Transverse colon (tissue), 4 donors: ENCODE measurements at regions not wholly inside any gene's neighbourhood (a gene's known extent, or its start where the extent isn't known, plus 50 kb on each side); places are given as distances from the start of the nearest gene placed in this dataset.

ENCODE experiments used
- DNase-seq: peaks from one replicate; pipeline ENCODE4 v3.0.0-alpha.2; 2019
- H3K27ac ChIP-seq, 4 donors: fragments of 200-600 bp; sonication (generic); 2 replicates each; pipeline ENCODE4 v1.5.1; 2016 to 2018; ENCODE audit warnings: inconsistent platforms in 4 of 4
- H3K27me3 ChIP-seq: fragments of 200-600 bp; sonication (generic); 2 replicates; pipeline ENCODE4 v1.5.1; 2017; ENCODE audit warnings: inconsistent platforms
- H3K36me3 ChIP-seq, 4 donors: fragments of 200-600 bp; sonication (generic); 2 replicates each; pipeline ENCODE4 v1.5.1; 2017 to 2019; ENCODE audit warnings: inconsistent platforms in 4 of 4
- H3K4me1 ChIP-seq, 4 donors: fragments of 200-600 bp; sonication (generic); 2 replicates each; pipeline ENCODE4 v1.5.1; 2017 to 2020; ENCODE audit warnings: inconsistent platforms in 4 of 4
- H3K4me3 ChIP-seq, 4 donors: fragments of 200-600 bp; sonication (generic); 1 replicate in 1 of 4; 2 replicates in 3 of 4; pipeline versions ENCODE4 v1.5.1 to v1.6.1; 2017 to 2019; ENCODE audit warnings: inconsistent platforms in 4 of 4
- H3K9me3 ChIP-seq, 2 donors: fragments of 200-600 bp; sonication (generic); 2 replicates each; pipeline ENCODE4 v1.5.1; 2017 to 2019; ENCODE audit warnings: inconsistent platforms in 2 of 2
- EP300 ChIP-seq: sonication (generic); formaldehyde crosslinking; IDR thresholded peaks from one replicate; pipeline ENCODE4 v1.6.1; 2017; ENCODE audit warnings: antibody characterized with exemption, low read depth
- POLR2A ChIP-seq: fragments of 450-650 bp; IDR thresholded peaks from one replicate; pipeline ENCODE4 v1.6.1; 2016; ENCODE audit warnings: antibody characterized with exemption, mild to moderate bottlenecking, moderate library complexity
- POLR2AphosphoS5 ChIP-seq, 3 donors: sonication (generic); formaldehyde crosslinking; IDR thresholded peaks; one replicate each; pipeline ENCODE4 v1.6.1; 2016; ENCODE audit warnings: antibody characterized with exemption in 3 of 3
- WGBS, 2 donors: methylation state at CpG; one replicate each; pipeline ENCODE4 v1.1.5; 2018; ENCODE audit warnings: low coverage in 1 of 2; 5-methylcytosine and 5-hydroxymethylcytosine counted together
- in situ Hi-C, 4 donors: fragments of 200-750 bp; cut with MboI; loops; one replicate each; pipeline versions ENCODE4 v1.15.0 to v1.15.1; 2017; ENCODE audit warnings: low sequenced_read_pairs in 3 of 4, low pct_ligation_motif_present in 1 of 4, low pct_unique_long_range_greater_than_20kb in 1 of 4
- intact Hi-C: fragments of 100-400 bp; cut with DNase I; formaldehyde crosslinking; loops from one replicate; pipeline ENCODE4 v1.15.1; 2023; ENCODE audit warnings: low total_unique reads
- TF ChIP-seq, protein P1 (sequence below), 5 experiments: fragments of 200-600 bp in 3 of 5; fragments of 450-650 bp in 2 of 5; sonication (generic) in 3 of 5; IDR thresholded peaks; 1 replicate in 2 of 5; 2 replicates in 3 of 5; pipeline ENCODE4 v1.5.1; 2016 to 2017; ENCODE audit warnings: antibody characterized with exemption in 5 of 5, inconsistent platforms in 3 of 5, mild to moderate bottlenecking in 2 of 5, moderate library complexity in 1 of 5

DNA sequence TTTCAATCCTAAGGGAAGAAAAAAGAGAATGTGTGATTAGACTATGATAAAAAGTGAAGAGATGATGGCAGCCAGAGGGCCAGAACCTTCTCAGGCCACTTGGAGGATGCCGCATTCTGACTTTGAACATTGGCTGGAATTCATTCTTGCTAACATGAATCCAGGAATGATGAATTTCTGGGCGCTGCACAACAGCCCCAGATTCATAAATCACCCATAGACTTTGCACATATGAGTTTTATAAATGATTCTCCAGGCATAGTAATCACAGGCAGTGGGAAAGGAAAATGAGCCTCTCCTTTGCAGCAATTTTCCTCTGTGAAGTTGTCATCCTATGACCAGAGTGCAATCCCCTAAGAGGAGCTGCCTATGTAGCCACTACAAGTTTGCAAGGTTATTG, 555.4 kb downstream of the KCTD12 start:
- intact Hi-C loops (no loop called here), in situ Hi-C loops (no loop called here)
- no peaks in the 10 kb centered on the region for H3K9me3 ChIP-seq
- WGBS, 2 donors = 68% methylated on average over 2 of the region's 2 CpGs; no CpG with 5 or more reads in 1 of the 2 donors
- no peak overlapping the region for H3K27ac ChIP-seq
- DNase-seq = no peak
- H3K4me1 ChIP-seq = no peaks in the 10 kb centered on the region
- no peak for TF ChIP-seq EP300
- TF ChIP-seq, protein P1, sequence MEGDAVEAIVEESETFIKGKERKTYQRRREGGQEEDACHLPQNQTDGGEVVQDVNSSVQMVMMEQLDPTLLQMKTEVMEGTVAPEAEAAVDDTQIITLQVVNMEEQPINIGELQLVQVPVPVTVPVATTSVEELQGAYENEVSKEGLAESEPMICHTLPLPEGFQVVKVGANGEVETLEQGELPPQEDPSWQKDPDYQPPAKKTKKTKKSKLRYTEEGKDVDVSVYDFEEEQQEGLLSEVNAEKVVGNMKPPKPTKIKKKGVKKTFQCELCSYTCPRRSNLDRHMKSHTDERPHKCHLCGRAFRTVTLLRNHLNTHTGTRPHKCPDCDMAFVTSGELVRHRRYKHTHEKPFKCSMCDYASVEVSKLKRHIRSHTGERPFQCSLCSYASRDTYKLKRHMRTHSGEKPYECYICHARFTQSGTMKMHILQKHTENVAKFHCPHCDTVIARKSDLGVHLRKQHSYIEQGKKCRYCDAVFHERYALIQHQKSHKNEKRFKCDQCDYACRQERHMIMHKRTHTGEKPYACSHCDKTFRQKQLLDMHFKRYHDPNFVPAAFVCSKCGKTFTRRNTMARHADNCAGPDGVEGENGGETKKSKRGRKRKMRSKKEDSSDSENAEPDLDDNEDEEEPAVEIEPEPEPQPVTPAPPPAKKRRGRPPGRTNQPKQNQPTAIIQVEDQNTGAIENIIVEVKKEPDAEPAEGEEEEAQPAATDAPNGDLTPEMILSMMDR (IDR thresholded peaks at IDR 0.05) = no peak
- no peak for TF ChIP-seq POLR2AphosphoS5 (IDR thresholded peaks at IDR 0.05)
- no peak for TF ChIP-seq POLR2A
- H3K27me3 ChIP-seq = no peaks in the 10 kb centered on the region
- H3K4me3 ChIP-seq = no peak overlapping the region
- no peaks in the 10 kb centered on the region for H3K36me3 ChIP-seq

DNA sequence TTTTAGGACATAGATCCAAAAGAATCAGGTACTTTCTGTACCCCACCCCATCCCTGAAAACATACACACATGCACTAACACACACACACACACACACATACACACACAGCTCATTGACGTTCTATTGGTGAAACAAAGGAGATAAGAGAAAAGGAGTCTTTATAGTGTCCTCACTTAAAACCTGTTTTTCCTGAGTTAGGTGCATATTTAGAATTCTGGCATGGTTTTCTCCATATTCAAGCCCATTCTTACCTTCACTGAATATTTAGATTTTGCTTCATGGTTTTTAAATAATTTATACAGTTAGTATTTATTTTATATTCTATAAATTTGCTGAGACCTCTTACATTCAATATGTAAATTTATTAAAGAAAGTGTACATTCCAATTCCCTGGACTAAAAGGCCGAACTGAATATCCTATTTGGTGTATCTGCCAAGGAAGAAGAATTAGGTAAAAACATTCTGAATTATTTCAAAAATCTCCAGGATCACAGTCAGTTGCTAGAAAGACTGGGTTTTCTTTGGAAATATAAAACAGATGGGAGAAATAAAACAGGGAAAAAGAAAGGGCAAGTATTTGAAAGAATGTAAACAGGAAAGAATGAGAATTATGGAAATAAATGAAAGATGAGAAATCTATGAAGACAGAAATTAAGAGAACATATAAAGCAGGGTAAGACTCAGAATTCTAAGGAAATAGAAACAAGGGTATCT, 556.2 kb downstream of the KCTD12 start:
- WGBS, 2 donors = 60 to 65% methylated on average over 2 of the region's 2 CpGs
- TF ChIP-seq, protein P1 (IDR thresholded peaks at IDR 0.05) = no peak
- TF ChIP-seq POLR2AphosphoS5 (IDR thresholded peaks at IDR 0.05) (no peak), POLR2A (no peak), EP300 (no peak)
- no peaks in the 10 kb centered on the region for H3K4me1 ChIP-seq

DNA sequence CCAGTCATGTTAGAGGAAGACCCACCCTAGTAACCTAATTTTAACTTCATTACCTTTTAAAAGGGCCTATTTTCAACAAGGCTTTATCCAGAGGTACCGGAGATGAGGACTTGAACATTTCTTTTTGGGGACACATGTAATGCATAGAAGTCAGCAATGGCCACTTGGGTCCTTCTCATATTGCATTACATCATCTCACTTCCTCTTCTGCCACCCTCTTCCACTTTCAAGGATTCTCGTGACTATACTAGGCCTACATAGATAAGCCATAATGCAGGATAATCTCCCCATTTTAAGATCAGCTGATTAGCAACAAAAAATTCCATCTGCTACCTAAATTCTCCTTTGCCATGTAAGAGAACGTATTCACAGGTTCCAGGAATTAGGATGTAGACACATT, 557.2 kb downstream of the KCTD12 start:
- intact Hi-C loops = no loop called here
- DNase-seq = no peak
- Histone ChIP-seq H3K9me3 (no peaks in the 10 kb centered on the region), H3K4me1 (no peaks in the 10 kb centered on the region), H3K36me3 (no peaks in the 10 kb centered on the region), H3K27me3 (no peaks in the 10 kb centered on the region), H3K4me3 (no peak overlapping the region), H3K27ac (no peak overlapping the region)
- in situ Hi-C loops = no loop called here
- WGBS, 2 donors = 64 to 76% methylated on average over 3 of the region's 3 CpGs
- TF ChIP-seq POLR2AphosphoS5 (IDR thresholded peaks at IDR 0.05) = no peak
- TF ChIP-seq POLR2A = no peak
- no peak for TF ChIP-seq EP300
- TF ChIP-seq, protein P1 (IDR thresholded peaks at IDR 0.05) = no peak

More for the DNA sequence above, 556.2 kb downstream of the KCTD12 start:
- Histone ChIP-seq H3K4me3 (no peak overlapping the region), H3K27ac (no peak overlapping the region), H3K27me3 (no peaks in the 10 kb centered on the region), H3K36me3 (no peaks in the 10 kb centered on the region), H3K9me3 (no peaks in the 10 kb centered on the region)
- DNase-seq = no peak
- intact Hi-C loops = no loop called here
- in situ Hi-C loops = no loop called here

DNA sequence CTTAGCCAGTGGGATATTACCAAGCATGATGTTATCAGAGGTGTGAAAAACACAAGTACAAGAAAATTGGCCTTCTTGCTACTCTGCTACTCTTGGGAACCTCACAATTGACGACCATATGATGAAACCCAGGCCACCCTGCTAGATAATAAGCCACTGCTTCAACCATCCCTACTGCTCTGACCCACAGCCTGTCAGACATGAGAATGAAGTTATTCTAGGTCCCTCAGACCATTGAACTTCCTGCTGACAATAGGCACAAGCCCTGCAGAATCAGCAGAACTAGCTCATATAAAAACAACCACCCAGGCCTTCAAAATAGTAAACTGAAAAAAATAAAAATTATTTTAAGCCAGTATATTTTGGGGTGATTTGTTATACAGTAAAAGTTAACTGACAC, 559.9 kb downstream of the KCTD12 start:
- 26% methylated on average over 1 of the region's 1 CpG; no CpG with 5 or more reads in 1 of the 2 donors for WGBS, 2 donors
- no peak for TF ChIP-seq POLR2A
- no peak for TF ChIP-seq POLR2AphosphoS5 (IDR thresholded peaks at IDR 0.05)
- TF ChIP-seq EP300 = no peak
- TF ChIP-seq, protein P1 (IDR thresholded peaks at IDR 0.05) = no peak
- in situ Hi-C loops = no loop called here

More for the DNA sequence above, 559.9 kb downstream of the KCTD12 start:
- Histone ChIP-seq H3K9me3 (no peaks in the 10 kb centered on the region), H3K36me3 (no peaks in the 10 kb centered on the region), H3K4me3 (no peak overlapping the region), H3K27ac (no peak overlapping the region), H3K27me3 (no peaks in the 10 kb centered on the region), H3K4me1 (no peaks in the 10 kb centered on the region)
- no peak for DNase-seq
- intact Hi-C loops = no loop called here
